Upper lobe of left lung (tissue), 6 donors: ENCODE measurements at regions not wholly inside any gene's neighbourhood (a gene's known extent, or its start where the extent isn't known, plus 50 kb on each side); places are given as distances from the start of the nearest gene placed in this dataset.

Experiments
- ATAC-seq, 2 donors: fragments of 200-7000 bp; cut with Tn5 transposase; one replicate each; pipeline ENCODE4 v1.9.1; 2022; ENCODE audit warnings: mild to moderate bottlenecking in 2 of 2, moderate library complexity in 2 of 2; ENCODE audit not compliant: low FRiP score in 2 of 2
- DNase-seq, 2 donors: peaks; one replicate each; pipeline ENCODE4 v3.0.0-alpha.2; 2019 to 2020
- H3K27ac ChIP-seq, 4 donors: fragments of 200-600 bp; sonication (generic); one replicate each; pipeline ENCODE4 v1.5.1; 2016 to 2019
- H3K27me3 ChIP-seq, 4 donors: fragments of 200-600 bp; sonication (generic); one replicate each; pipeline ENCODE4 v1.5.1; 2017 to 2019
- H3K36me3 ChIP-seq, 4 donors: fragments of 200-600 bp; sonication (generic); one replicate each; pipeline ENCODE4 v1.5.1; 2016 to 2019
- H3K4me1 ChIP-seq, 4 donors: fragments of 200-600 bp; sonication (generic); one replicate each; pipeline ENCODE4 v1.5.1; 2018 to 2019
- H3K4me3 ChIP-seq, 4 donors: fragments of 200-600 bp; sonication (generic); one replicate each; pipeline ENCODE4 v1.5.1; 2017 to 2019; ENCODE audit warnings: mild to moderate bottlenecking in 2 of 4, moderate library complexity in 1 of 4
- H3K9me3 ChIP-seq, 4 donors: fragments of 200-600 bp; sonication (generic); one replicate each; pipeline ENCODE4 v1.5.1; 2018 to 2019
- CTCF ChIP-seq, 6 experiments: fragments of 450-650 bp in 4 of 6; fragments of 200-600 bp in 2 of 6; sonication (generic) in 2 of 6; IDR thresholded peaks; one replicate each; pipeline ENCODE4 v1.5.1; 2016 to 2019; ENCODE audit warnings: antibody characterized with exemption in 6 of 6
- EP300 ChIP-seq, 4 donors: sonication (generic); formaldehyde crosslinking; IDR thresholded peaks; one replicate each; pipeline ENCODE4 v1.5.1; 2017; ENCODE audit warnings: antibody characterized with exemption in 4 of 4, control low read depth in 2 of 4
- POLR2A ChIP-seq, 4 donors: fragments of 450-650 bp; IDR thresholded peaks; one replicate each; pipeline ENCODE4 v1.5.1; 2016 to 2017; ENCODE audit warnings: antibody characterized with exemption in 4 of 4, mild to moderate bottlenecking in 2 of 4
- POLR2AphosphoS5 ChIP-seq, 2 donors: sonication (generic); formaldehyde crosslinking; IDR thresholded peaks; one replicate each; pipeline ENCODE4 v1.5.1; 2017; ENCODE audit warnings: antibody characterized with exemption in 2 of 2
- WGBS, 2 donors: methylation state at CpG; one replicate each; pipeline ENCODE4 v1.1.5; 2017 to 2018; 5-methylcytosine and 5-hydroxymethylcytosine counted together
- donor health status: DM: no; HTN: no; CAD: no; lungs with moderate emphysema.
- donor health status: DM: no; HTN: yes; CAD: no; lungs with severe emphysema.

GRCh38 chr20:51266353-51266752 lies 243.4 kb upstream of the KCNG1 start:
- no peaks in the 10 kb centered on the region for H3K27me3 ChIP-seq
- H3K36me3 ChIP-seq, result no peaks in the 10 kb centered on the region
- TF ChIP-seq EP300 (IDR thresholded peaks at IDR 0.05) (no peak), POLR2A (IDR thresholded peaks at IDR 0.05) (no peak), CTCF (IDR thresholded peaks at IDR 0.05) (no peak), POLR2AphosphoS5 (IDR thresholded peaks at IDR 0.05) (no peak)
- no peak overlapping the region for H3K27ac ChIP-seq
- WGBS, 2 donors, result 74 to 80% methylated on average over 7 of the region's 7 CpGs
- no peaks in the 10 kb centered on the region for H3K4me1 ChIP-seq
- H3K4me3 ChIP-seq, result no peak overlapping the region
- ATAC-seq, result no peak
- H3K9me3 ChIP-seq, result no peaks in the 10 kb centered on the region
- DNase-seq, result no peak

- WGBS, 2 donors, result 78 to 87% methylated on average over 1 of the region's 1 CpG
- no peak for TF ChIP-seq POLR2AphosphoS5 (IDR thresholded peaks at IDR 0.05)
- no peak for TF ChIP-seq CTCF (IDR thresholded peaks at IDR 0.05)
- no peak for TF ChIP-seq EP300 (IDR thresholded peaks at IDR 0.05)
- TF ChIP-seq POLR2A (IDR thresholded peaks at IDR 0.05), result no peak
- H3K27ac ChIP-seq, result no peak overlapping the region
Measured at GRCh38 chr20:51265361-51265760, 242.5 kb upstream of the KCNG1 start.

DNA sequence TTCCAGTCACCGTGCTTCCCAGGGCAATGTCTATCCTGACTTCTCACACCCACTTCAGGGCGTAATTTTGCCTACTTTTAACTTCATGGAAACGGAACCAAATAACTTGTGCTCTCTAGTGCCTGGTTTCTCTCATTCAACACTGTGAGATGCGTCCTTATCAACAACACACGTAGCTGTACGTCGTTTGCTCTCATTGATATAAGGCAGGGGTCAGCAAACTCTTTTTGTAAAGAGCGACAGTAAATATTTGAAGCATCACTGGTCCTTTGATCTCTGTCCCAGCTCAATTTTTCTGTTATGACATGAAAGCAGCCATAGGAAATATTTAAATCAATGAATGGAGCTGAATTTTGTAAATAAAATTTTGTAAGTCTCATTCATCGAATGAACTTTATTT lies 239.3 kb upstream of the KCNG1 start:
- Histone ChIP-seq H3K27me3 (no peaks in the 10 kb centered on the region), H3K36me3 (no peaks in the 10 kb centered on the region), H3K4me1 (no peaks in the 10 kb centered on the region), H3K4me3 (no peak overlapping the region), H3K27ac (no peak overlapping the region), H3K9me3 (no peaks in the 10 kb centered on the region)
- no peak for ATAC-seq
- DNase-seq, result no peak
- no peak for TF ChIP-seq POLR2A (IDR thresholded peaks at IDR 0.05)
- TF ChIP-seq POLR2AphosphoS5 (IDR thresholded peaks at IDR 0.05), result no peak
- no peak for TF ChIP-seq CTCF (IDR thresholded peaks at IDR 0.05)
- TF ChIP-seq EP300 (IDR thresholded peaks at IDR 0.05), result no peak
- WGBS, 2 donors, result 61 to 63% methylated on average over 9 of the region's 9 CpGs

More at GRCh38 chr20:51265361-51265760, 242.5 kb upstream of the KCNG1 start:
- DNase-seq (no peak), ATAC-seq (no peak)
- H3K36me3 ChIP-seq, result no peaks in the 10 kb centered on the region
- H3K4me1 ChIP-seq, result no peaks in the 10 kb centered on the region
- H3K4me3 ChIP-seq, result no peak overlapping the region
- H3K27me3 ChIP-seq, result no peaks in the 10 kb centered on the region
- H3K9me3 ChIP-seq, result no peaks in the 10 kb centered on the region

DNA sequence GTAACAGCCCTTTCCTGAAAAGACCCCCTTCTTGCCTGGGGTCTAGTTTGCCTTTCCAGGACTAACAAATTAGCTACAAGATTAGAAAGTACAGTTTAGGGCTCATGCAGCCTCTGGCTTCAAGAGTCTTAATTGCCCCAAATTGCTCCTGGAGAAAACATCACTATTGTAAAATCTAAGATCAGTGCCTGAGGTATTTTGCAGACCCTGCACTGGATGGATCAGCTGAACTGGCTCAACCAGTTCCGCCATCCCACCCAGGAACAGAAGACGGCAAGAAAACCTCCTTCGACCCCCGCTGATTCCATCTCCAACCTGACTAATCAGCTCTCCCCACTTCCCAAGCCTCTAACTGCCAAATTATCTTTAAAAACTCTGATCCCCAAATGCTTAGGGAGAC lies 236.5 kb upstream of the KCNG1 start:
- Histone ChIP-seq H3K27ac (no peak overlapping the region), H3K4me3 (no peak overlapping the region), H3K27me3 (no peaks in the 10 kb centered on the region), H3K4me1 (no peaks in the 10 kb centered on the region), H3K36me3 (no peaks in the 10 kb centered on the region), H3K9me3 (no peaks in the 10 kb centered on the region)
- WGBS, 2 donors, result 79 to 86% methylated on average over 4 of the region's 4 CpGs
- DNase-seq, result no peak
- no peak for ATAC-seq
- TF ChIP-seq POLR2A (IDR thresholded peaks at IDR 0.05) (no peak), EP300 (IDR thresholded peaks at IDR 0.05) (no peak), POLR2AphosphoS5 (IDR thresholded peaks at IDR 0.05) (no peak), CTCF (IDR thresholded peaks at IDR 0.05) (no peak)

DNA sequence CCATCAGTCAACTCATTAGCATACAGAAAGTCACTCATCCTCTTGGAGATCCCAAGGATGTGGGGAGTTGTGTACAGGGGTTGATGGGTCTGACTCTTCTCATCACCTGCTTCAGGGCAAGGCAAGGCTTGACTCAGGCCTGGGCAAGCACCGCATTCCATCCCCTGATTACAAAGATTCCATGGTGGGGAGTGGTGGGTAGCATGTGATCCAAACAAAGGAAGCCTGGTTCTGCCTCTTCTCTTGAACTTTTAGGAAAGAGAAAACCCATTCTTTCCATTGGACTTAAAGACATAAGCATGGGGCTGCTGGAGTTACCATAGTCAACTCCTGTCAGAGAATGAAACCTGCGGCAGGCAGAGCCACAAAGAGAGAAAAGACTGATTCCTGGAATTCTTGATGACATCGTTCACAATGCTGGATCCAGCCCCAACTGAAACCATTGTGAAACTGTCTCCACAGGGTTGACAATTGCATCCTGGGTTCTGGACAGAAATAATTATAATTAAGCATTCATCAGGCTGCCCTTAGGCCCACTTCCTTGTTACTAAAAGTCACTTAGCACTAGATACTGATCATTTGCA lies 235.8 kb upstream of the KCNG1 start:
- Histone ChIP-seq H3K4me3 (no peak overlapping the region), H3K36me3 (no peaks in the 10 kb centered on the region), H3K4me1 (no peaks in the 10 kb centered on the region), H3K27ac (no peak overlapping the region), H3K9me3 (no peaks in the 10 kb centered on the region), H3K27me3 (no peaks in the 10 kb centered on the region)
- no peak for DNase-seq
- ATAC-seq, result no peak
- TF ChIP-seq POLR2AphosphoS5 (IDR thresholded peaks at IDR 0.05) (no peak), EP300 (IDR thresholded peaks at IDR 0.05) (no peak), CTCF (IDR thresholded peaks at IDR 0.05) (no peak), POLR2A (IDR thresholded peaks at IDR 0.05) (no peak)
- 83 to 85% methylated on average over 3 of the region's 3 CpGs for WGBS, 2 donors
